ENCODE measurements at regions not wholly inside any gene's neighbourhood (a gene's known extent, or its start where the extent isn't known, plus 50 kb on each side); places are given as distances from the start of the nearest gene placed in this dataset.

DNA sequence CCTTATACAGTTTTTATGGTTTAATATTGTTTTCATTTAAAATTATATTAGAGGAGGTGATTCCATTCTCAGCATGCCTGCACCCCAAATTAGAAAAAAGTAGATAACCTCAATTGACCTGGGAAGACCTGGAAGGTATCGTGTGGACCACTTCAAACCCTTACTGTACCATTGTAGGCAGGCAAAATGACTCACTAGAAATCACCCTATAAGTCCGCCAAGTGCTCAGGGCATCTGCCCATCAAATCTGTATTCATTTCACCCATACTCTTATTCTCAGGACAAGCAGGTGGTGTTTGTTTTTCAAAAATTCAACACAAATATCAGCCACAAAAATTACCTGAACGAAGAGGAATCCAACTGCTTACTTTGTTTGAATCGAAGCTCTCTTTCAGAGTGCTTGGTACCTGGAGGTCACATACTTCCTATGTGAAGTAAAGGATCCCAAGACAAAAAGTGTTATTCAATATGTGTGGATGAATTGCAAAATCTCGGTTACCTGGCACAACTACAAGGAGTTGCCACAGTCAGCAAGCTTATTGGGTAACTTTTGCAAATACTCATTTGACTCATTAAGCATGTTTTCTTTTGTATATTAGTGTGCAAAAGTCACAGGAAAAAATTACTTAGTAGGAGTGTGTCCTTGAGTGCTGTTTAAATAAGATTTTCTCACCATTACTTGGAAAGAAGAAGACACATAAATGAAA, 216.2 kb downstream of the ENC1 start:
- no peak for DNase-seq (ENCODE audit: low spot score)

DNA sequence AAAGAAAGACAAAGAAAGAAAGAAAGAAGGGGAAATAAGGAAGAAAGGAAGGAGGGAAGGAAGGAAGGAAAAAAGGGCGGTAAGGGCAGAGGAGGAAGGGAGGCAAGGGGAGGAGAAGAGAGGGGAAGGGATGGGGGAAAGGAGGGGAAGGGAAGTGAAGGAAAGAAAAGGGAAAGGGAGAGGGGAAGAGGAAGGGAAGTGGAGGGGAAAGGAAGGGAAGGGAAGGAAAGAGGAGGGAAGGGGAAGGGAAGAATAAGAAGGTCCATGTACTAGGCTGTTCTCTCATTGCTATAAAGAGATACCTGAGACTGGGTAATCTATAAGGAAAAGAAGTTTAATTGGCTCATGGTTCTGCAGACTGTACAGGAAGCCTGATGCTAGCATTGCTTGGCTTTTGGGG, 217.1 kb downstream of the ENC1 start:
- DNase-seq (ENCODE audit: low spot score) = no peak

DNA sequence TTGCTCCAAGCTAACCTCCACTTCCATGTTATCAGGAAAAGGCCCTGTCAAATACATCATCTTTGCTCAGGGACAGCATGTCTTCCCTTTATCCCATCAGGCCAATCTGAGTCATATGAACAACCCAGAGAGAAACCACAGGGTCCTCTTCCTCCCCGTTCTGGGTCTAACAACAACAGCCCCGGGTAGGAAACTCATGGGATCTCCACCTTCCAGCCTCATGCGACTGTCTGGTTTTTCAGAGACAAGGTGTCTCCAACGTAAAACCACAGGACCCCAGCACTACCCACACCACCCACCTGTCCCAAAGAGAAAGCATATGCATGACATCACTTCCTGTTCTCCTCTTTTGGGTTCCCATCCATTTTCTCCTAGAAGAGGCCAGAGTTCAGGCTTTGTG, 217.9 kb downstream of the ENC1 start:
- no peak for DNase-seq (ENCODE audit: low spot score)

DNA sequence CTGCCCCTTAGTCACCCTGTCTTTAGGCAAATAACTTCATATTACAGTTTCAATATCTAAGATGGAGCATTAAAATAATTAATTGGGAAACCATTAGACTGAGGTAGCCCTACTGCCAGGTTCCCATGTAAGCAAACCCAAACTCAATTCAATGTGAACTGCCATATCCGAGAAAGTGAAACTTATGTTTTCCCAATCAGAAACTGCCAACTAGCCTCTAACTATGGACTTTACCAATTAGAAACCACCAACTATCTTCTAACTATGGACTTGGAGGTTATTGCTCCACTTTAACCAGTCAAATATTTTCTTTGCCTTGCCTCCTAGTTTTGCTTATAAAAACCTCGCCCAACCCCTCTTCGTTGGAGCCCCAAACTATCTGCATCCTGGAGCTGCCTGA, 218.5 kb downstream of the ENC1 start:
- DNase-seq (ENCODE audit: low spot score) = no peak

DNA sequence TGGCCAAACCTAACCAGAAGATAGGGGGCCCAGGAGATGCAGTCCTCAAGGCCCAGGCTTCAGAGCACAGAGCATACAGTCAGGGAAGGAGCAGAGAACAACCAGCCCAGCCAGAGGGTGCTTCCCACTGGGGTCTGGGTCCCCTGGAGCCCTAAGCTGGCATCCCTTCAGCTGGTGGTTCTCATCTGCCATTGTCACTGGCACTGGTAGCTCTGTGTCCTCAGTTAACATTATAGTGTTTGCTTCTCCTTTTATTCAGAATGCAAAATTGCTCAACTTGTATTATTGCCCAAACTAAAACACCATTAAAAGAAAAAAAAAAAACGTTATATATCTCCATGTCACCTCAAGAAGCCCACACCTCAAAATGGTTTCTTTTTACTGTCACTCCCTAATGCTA, 219.2 kb downstream of the ENC1 start:
- DNase-seq (ENCODE audit: low spot score) = no peak

DNA sequence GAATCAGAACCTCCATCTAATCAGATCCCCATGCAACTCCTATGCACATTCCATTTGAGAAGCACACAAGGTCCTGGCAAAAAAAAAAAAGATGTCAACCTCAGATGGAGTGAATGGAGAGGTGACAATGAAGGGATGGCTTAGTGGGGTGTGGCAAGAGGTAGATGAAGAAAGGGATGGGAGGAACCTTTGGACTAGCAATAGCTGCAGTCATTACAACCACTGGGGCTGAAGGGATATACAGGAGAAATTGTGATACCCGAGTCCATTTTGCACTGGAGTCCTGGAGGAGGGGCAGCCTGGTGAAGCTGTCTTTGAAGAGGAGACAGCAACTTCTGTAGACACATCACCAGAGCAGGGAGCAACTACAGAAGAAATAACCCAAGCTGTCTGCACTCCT, 219.6 kb downstream of the ENC1 start:
- DNase-seq (ENCODE audit: low spot score) = no peak

DNA sequence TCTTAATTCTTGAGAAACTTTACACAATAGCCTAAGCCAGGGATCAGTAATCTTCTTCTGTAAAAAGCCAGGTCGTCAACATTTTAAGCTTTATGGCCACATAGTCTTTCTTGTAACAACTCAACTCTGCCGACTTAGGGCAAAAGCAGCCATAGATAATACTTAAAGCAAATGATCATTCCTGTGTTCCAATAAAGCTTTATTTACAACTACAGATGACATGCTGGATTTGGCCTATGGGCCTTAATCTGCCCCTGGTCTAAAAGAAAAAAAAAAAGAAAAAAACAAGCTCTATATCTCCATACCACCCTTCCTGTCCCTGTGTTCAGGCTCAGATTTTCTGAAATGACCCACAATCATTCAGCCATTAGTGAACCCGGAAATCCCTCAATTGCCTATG, 220.3 kb downstream of the ENC1 start:
- DNase-seq (ENCODE audit: low spot score) = no peak

DNA sequence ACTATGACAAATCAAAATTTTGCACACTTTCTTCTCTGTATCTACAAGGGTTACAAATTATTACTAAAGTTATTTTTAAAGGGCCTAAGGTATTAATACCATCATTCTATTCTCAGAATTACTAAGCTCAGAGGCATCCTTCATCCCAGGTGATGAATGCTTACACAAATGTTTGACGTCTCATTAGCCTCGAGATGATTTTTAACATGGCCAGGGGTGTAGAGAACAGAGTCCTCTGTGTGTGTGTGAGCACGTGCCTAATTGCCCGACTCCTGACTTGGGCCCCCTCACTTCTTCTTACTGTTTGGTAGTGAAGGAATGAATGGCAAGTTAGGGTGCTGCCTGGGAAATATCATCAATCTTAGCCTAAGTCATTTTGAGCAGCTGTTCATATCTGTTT, 221.1 kb downstream of the ENC1 start:
- DNase-seq (ENCODE audit: low spot score) = no peak

DNA sequence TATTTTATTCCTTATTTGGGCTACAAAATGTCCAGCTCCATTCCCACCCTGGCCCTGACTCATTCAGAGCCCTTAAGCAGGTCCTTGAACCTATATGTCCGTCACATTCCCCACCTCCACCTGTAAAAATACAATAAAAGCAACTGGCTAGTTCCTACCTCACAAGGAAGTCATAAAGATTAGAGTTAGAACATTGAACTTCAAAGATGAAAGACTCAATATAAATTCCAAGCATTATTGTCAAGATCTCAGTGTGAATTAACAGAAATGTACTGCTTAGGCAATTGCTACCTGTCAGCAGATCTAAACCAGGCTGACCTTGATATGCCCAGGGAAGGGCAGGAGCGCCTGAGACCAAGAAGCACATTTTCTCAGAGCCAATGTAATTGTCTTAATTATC, 221.8 kb downstream of the ENC1 start:
- no peak for DNase-seq (ENCODE audit: low spot score)

DNA sequence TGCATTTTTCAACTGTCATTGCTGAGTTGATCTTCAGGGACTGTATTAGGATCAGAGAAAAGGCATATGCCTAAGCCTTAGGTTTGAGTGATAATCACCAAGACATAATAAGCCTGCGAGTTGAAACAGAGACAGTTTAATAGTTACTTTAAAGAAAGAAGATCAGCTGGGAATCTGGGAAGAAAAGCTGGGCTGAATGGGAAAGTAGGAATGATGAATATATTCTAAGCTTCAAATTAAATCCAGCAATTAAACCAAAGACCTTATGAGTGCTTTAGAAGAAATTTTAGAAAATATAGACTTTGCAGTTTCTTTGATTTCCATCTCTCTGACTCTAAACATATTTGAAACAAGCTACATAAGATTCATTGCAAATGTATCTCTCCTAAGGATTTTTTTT, 222.3 kb downstream of the ENC1 start:
- DNase-seq (ENCODE audit: low spot score) = no peak

DNA sequence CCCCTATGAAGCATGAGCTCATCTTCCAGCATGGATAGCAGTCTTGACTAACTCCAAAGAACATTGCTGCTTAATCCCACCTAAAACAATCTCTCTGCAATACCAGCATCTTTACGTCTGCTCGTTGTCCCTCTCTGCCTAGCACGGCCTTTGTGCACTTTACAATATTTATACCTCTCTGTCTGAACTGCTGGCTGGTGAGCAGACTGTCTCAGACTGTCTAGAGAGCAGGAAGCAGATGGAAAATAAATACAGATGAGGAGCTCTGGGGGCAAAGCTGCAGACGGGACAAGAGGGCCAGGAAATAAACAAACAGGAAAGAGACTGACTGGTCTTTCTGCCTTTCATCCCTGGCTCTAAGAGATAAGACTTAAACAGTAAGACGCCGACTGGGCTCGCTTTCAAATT, 224.8 kb downstream of the ENC1 start:
- no peak for DNase-seq (ENCODE audit: low spot score)

DNA sequence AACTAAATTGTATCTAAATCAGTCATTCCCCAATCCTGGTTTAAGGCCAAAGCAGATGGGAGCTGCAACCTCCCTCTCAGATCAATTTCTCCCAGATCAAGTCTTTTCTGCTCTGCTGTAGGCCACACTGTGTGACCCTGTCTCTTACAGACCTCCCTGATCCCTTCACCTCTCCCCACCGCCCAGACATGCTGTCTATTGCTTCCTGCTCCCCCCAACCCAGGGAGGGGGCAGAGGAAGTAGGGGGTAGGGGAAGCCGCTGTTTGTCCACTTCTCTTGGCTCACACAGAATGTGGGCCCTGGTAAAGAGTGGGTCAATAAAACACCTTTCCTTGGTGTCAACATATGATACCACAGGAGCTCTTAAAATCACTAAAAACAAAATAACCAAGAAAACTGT, 226.3 kb downstream of the ENC1 start:
- no peak for DNase-seq (ENCODE audit: low spot score)

DNA sequence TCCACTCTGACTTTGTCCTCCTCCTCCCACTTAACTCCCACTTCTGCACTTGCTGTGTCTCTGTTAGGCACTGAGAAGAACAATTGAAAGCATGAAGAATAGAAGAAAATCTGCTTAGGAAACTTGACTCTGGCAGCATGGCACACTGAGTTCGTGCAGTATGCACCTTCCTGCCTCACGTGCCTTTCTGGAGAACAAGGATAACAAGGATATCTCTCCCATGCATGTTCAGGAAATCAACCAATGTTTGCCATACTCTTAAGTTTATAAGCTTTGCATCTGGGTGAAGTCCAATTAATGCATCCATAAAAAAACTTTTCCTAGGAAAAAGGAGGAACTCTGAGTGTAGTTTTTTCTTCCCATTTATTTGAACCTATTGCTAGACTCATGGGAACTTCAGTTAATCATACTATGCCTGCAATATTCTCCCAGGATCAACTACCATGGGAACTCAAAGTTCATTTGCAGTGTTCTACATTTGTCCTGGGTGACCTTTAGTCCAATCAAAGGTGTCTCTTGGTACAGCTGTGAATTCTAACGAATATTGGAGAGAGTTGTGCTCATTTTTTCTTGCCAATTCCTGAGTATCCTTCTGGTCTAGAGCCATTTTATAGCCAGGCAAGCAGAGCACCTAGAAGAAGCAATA, 227.0 kb downstream of the ENC1 start:
- no peak for DNase-seq (ENCODE audit: low spot score)

DNA sequence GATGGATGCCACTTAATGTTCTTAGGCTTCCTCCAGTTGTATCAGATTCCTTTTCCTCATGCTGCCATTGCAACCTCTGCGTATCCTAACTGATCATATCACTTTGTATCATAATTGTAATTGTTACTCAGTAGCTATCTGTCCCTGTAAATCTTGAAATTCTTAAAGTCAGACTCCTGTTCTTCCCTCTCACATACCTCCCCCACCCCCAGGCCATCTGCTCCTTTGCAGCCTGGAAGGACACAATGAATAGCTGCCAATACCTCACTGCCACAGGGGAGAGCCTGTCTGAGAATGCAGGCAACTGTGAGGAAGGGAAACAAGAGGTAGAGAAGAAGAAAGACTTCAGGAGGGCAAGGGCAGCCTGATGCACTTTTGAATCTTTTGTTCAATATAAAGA, 228.5 kb downstream of the ENC1 start:
- no peak for DNase-seq (ENCODE audit: low spot score)

DNA sequence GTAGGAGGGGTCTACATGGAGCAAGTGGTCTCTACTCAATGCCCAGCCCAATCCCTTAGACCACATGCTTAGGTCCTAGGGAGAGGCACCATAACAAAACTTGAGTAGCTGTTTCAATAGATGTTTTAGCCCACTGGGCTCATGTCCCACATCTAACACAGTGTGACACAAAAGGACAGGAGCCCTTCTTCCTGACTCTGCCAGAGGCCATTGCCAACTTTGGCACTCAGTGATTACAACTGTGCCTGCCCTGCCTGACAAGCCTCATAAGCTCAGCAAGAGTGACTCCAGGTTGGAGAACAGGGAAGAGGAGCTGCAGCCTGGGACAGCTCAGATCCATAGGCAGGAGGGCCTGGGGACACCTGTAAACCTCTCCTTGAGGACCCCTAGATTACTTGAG, 230.8 kb downstream of the ENC1 start:
- DNase-seq (ENCODE audit: low spot score) = no peak

DNA sequence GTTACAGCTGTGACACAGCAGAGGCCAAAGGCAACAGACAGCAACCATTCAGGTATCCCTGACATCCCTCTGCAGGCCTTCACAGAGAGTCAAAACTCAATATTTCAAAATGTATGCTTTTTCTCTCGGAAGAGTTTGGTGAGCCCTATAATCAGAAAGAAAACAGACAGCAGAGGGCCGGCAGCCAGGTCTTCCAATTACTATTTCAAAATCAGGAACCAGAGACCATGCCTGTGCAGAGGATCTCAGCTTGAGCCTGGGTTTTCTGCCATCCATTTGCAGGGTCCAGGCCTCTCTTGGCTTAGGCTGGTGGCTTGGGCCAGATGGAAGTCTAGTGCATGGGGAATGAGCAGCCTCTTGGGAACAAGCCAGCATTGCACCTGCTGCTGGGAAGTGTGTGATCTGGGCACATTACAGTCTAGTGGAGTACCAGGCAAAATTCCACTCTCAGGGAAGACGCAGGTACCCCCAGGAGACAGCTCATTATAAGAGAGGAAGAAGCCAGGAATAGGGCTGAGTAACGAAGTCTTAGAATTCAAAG, 231.3 kb downstream of the ENC1 start:
- DNase-seq (ENCODE audit: low spot score) = no peak

DNA sequence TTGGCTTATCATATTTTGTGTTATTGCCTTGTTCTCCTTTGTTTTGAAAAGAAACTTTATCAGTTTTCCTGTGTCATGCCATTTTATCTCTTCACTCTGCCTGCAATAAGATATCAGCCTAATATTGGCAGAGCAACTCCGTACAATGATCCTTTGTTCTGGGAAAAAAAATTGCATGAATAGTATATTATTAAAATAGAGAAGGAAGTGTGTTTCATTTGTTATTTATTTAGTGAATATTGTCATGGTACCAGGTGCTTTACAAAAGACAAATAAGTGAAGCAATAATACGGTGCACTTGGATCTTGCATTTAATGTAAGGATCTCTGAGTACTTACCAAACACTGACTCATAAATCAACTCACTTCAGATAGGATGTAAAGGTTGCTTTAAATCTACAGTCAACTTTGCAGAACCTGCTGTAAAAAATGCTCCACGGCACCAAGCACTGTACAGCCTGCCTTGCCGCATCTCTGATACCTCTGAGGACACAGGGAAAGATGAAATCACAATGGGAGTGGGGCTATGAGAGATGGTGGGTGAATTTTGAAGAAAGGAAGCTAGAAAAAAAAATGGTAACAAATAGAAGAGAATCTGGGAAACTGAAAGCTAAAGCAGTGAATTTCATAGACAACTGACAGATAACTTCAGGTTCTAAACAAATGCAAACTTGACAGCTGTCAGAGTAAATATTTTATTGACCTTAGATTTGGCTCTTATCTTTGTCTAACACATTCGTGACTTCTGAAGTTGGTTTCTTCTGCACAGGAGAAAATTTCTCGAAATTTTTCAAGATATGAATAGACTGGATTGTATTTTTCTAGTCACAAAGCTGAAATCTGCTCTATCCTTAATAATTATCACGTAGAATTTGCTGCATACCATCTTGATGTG, 232.1 kb downstream of the ENC1 start:
- no peak for DNase-seq (ENCODE audit: low spot score)

DNA sequence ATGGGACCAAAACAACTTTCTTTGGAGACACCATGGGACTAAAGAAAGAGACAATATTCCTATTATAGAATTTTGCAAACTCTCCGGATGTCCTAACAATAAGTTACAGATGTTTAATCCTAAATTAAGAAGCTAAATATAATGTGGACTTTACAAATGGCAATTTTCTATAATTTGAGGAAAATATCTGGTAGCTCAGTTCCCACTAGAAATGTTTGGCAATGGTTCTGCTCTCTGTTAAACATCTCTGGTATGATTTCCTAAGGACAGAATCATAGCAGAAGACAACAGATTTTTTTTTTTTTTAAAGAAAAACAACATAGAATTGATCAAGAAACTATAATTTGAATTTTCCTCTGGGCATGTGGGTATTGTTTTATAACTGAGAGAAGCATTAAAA, 232.8 kb downstream of the ENC1 start:
- no peak for DNase-seq (ENCODE audit: low spot score)

DNA sequence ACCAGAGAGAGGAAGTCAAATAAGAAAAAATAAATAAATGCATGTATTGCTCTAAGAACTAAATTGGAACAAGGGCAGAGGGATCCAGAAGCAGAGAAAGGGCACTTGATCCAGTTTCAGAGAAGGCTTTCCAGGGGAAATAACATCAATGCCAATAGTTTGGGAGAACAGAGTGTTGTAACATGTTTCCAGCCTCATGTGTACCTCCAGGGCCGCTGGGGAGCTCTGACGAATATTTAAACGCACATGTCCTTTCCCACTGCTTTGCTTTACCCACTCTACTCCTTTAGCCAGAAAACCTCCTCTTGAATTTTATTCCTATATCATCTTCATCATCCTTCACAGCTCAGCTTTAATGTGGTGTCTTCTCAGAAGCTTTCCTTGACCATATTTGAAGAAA, 233.7 kb downstream of the ENC1 start:
- no peak for DNase-seq (ENCODE audit: low spot score)

DNA sequence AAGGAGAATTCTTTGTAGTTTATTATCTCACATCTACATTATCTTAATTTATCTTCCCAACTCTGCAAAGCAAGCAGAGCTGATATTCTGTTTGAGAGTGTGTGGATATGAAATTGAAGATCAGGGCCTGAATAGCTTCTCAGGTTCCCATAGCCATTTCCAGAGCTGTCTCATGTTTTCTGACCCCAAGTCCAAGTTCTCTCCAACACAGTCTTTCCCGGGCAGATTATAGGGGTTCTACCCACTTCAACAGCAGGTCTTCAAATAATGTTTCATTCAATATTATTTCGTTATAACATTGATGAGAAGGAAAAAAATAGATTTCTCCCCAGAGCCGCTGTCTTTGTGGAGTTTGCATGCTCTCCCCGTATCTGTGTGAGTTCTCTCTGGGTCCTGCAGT, 234.9 kb downstream of the ENC1 start:
- no peak for DNase-seq (ENCODE audit: low spot score)

DNA sequence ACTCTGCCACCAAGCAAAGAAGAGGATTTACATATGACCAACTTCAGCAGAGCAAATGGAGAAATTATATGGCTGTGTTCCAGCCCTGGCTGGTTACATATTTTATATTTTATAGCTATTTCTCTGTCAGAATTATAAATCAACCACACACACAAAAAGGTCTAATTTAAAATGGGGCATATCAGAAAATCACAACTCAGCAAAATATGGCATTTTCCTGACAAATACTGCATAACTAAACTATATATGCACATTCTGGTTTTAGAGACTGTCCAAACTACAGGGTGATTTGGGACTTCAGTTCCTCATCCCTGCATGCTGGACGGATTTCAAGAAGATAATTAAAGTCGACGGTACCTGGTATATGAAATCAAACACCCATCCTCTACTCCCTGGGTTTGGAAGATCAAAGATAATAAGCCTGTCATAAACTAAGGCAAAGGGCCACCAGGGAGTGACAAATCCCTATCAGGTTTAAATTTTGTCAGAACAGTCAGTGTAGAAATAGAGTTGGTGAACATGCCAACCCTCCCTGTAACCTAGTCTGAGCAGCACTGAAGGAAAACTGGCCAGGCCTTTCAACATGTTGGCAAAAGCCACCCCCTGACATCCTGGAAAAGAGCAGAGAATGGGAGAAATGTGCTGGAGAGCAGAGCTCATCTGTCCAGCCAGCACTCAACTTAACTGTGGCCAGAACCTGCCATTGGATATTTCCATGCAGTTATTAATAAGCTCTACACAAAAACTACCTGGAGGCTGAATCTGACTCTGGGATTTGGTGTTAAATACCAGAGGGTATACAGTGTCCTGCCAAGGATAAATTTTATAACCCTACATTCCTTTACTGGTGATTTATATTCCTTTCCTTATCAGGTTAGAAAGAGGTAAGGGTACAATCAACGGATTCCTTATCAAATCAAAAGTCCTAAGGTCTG, 235.7 kb downstream of the ENC1 start:
- no peak for DNase-seq (ENCODE audit: low spot score)

DNA sequence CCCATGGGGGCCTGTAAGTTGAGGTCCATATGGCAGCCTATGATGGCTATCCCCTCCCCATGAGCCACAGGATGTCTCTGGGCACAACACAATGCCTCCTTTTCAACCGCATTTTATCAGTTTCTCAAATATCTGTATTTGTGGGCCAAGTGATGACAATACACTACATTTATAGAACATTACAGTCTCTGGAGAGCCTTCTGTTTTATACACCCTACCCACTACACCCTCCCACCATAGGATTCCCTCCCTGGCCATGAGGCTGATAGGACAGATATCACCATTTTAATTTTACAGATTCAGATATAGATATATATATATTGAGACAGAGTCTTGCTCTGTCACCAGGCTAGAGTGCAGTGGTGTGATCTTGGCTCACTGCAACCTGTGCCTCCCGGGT, 236.8 kb downstream of the ENC1 start:
- DNase-seq (ENCODE audit: low spot score) = no peak
